ENCODE measurements at regions not wholly inside any gene's neighbourhood (a gene's known extent, or its start where the extent isn't known, plus 50 kb on each side); places are given as distances from the start of the nearest gene placed in this dataset.
A peak's percentile ranks its signal among the peaks of the same experiment; 100 is the strongest.

- no peak overlapping the region for H3K27ac Mint-ChIP-seq
- no peaks in the 10 kb centered on the region for H3K4me1 Mint-ChIP-seq
- H3K36me3 Mint-ChIP-seq, result peaks cover 9% of the 10 kb centered on the region
- peaks cover 0 to 5% (median 0%) of the 10 kb centered on the region in 3 donors for H3K9me3 Mint-ChIP-seq
- H3K27me3 Mint-ChIP-seq, result peaks cover 1% of the 10 kb centered on the region
- no peak overlapping the region for H3K4me3 Mint-ChIP-seq
These were observed 386.7 kb downstream of the BRD1 start for GRCh38 chr22:49440931-49441330.

GRCh38 chr22:49439373-49439772, 388.3 kb downstream of the BRD1 start:
- Mint-ChIP-seq H3K36me3 (peaks cover 7% of the 10 kb centered on the region), H3K4me1 (no peaks in the 10 kb centered on the region), H3K27me3 (peaks cover 2% of the 10 kb centered on the region), H3K4me3 (peak overlapping the region in 1 of 4 donors; percentile 47), H3K27ac (no peak overlapping the region), H3K9me3 (peaks cover 0 to 5% (median 0%) of the 10 kb centered on the region in 3 donors)

GRCh38 chr22:49437956-49438355, 389.7 kb downstream of the BRD1 start:
- no peak overlapping the region for H3K27ac Mint-ChIP-seq
- peaks cover 2% of the 10 kb centered on the region for H3K27me3 Mint-ChIP-seq
- no peak overlapping the region for H3K4me3 Mint-ChIP-seq
- peaks cover 7% of the 10 kb centered on the region for H3K36me3 Mint-ChIP-seq
- H3K9me3 Mint-ChIP-seq, result peaks cover 0 to 5% (median 0%) of the 10 kb centered on the region in 3 donors
- H3K4me1 Mint-ChIP-seq, result no peaks in the 10 kb centered on the region

DNA sequence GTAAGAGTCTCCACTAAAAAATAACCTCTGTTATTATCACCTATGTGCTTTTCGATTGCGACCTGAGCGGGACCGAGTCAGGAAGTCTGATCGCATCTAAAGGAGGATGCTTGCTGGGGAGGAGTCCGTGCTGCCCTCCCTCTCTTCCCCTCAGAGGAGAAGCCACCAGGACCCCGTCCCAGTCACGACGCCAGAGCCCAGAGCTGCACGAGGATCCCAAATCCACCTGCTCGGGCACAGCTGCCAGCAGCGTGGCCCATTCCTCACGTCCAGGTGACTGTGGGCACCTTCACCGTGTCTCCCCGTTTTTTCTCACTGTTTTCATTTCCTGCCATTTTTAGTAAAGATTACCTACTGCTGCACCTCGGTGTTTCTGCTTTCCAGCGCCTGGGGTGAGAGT, 390.3 kb downstream of the BRD1 start:
- Mint-ChIP-seq H3K4me1 (no peaks in the 10 kb centered on the region), H3K4me3 (no peak overlapping the region), H3K27ac (no peak overlapping the region), H3K9me3 (peaks cover 0 to 4% (median 0%) of the 10 kb centered on the region in 3 donors), H3K36me3 (peaks cover 7% of the 10 kb centered on the region), H3K27me3 (peaks cover 2% of the 10 kb centered on the region)

- peaks cover 5% of the 10 kb centered on the region for H3K36me3 Mint-ChIP-seq
- H3K4me1 Mint-ChIP-seq, result no peaks in the 10 kb centered on the region
- H3K27ac Mint-ChIP-seq, result no peak overlapping the region
- H3K9me3 Mint-ChIP-seq, result peaks cover 0 to 3% (median 0%) of the 10 kb centered on the region in 3 donors
- no peak overlapping the region for H3K4me3 Mint-ChIP-seq
- H3K27me3 Mint-ChIP-seq, result peaks cover 6% of the 10 kb centered on the region
These were observed 391.6 kb downstream of the BRD1 start for GRCh38 chr22:49436056-49436455.

DNA sequence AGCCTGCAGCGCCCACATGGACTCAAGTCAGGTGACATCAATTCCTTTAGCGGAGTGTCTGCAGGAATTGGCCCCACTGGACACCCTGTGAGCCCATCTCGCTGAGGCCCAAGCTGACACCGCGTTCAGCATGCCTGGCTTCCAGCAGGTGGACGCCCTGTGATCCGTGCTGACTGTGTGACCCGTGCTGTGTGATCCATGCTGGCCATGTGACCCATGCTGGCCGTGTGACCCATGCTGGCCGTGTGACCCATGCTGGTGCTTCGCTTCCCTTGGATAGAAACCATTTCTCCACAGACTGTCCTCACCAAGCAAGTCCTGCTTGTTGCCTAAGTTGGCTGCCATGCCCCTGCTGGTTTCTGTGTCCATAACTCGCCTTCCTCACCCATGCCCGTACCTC, 392.1 kb downstream of the BRD1 start:
- Mint-ChIP-seq H3K4me3 (no peak overlapping the region), H3K4me1 (no peaks in the 10 kb centered on the region), H3K27me3 (peaks cover 6% of the 10 kb centered on the region), H3K27ac (no peak overlapping the region), H3K9me3 (peaks cover 0 to 3% (median 0%) of the 10 kb centered on the region in 3 donors), H3K36me3 (peaks cover 5% of the 10 kb centered on the region)

DNA sequence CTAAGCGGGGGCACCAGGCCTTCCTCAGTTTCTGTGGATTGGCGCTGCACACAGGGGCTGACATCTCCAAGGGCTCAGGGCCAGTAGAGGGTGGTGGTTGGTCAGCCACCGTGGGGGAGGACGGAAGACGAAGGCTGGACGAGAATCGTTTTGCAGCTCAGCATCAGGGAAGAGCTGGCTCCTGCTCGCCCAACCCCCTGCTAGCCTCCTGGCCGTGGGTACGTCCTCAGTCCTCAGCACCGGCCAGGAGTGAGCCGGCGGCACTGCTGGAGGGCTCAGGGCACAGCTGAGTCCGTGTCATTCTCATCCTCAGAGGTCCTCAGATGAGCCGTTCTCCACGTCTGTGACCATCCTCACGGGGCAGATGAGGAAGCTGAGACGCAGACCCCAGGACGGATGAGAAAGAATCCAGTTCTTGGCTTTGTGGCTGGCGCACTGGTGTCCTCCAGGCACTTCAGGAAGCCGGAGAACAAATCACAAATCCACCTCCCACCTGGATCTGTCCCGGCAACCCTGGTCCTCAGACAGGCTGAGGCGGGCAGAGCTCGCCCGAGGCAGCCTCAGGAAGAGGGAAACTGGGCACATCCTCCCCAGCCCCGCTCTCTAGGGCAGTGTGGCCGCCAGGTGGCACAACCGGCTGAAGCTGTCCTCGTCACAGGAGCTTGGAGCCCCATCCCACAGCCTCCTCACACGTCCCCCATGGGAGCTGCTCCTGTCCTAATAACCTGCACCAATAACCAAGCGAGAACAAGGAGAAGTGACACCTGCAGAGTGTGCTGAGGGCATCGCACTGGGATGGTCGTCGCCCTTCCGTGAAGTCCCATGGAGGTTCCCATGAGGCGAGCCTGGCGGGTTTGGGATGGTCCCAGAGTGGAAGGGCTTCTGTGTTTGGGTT, 393.7 kb downstream of the BRD1 start:
- Mint-ChIP-seq H3K4me1 (no peaks in the 10 kb centered on the region), H3K36me3 (no peaks in the 10 kb centered on the region), H3K27ac (no peak overlapping the region), H3K4me3 (no peak overlapping the region), H3K27me3 (peaks cover 6% of the 10 kb centered on the region), H3K9me3 (peaks cover 0 to 3% (median 0%) of the 10 kb centered on the region in 3 donors)

DNA sequence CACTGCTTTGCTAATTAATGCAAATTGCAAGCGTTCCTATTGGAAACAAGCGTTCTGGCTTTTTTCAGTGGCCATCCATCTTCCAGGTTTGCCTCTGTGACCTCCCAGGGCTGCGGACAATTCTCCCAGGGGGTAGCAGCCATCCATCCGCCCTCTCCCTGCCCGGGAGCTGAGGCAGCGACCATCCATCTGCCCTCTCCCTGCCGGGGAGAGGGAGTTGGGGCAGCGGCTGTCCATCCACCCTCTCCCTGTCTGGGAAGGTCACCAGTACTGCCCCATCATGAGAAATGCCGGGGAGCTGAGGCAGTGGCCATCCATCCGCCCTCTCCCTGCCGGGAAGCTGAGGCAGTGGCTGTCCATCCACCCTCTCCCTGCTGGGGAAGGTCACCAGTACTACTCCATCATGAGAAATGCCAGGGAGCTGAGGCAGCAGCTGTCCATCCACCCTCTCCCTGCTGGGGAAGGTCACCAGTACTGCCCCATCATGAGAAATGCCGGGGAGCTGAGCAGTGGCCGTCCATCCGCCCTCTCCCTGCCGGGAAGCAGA, 394.7 kb downstream of the BRD1 start:
- Mint-ChIP-seq H3K4me3 (no peak overlapping the region), H3K9me3 (peaks cover 0 to 3% (median 0%) of the 10 kb centered on the region in 3 donors), H3K27me3 (peaks cover 6% of the 10 kb centered on the region), H3K36me3 (no peaks in the 10 kb centered on the region), H3K4me1 (no peaks in the 10 kb centered on the region), H3K27ac (no peak overlapping the region)

- H3K27me3 Mint-ChIP-seq, result peaks cover 6% of the 10 kb centered on the region
- H3K27ac Mint-ChIP-seq, result peak overlapping the region in 1 of 3 donors; percentile 67
- H3K36me3 Mint-ChIP-seq, result peaks cover 2% of the 10 kb centered on the region
- H3K9me3 Mint-ChIP-seq, result peaks cover 0 to 3% (median 0%) of the 10 kb centered on the region in 3 donors
- no peaks in the 10 kb centered on the region for H3K4me1 Mint-ChIP-seq
- H3K4me3 Mint-ChIP-seq, result no peak overlapping the region
These were observed 395.3 kb downstream of the BRD1 start for GRCh38 chr22:49432211-49432896.

DNA sequence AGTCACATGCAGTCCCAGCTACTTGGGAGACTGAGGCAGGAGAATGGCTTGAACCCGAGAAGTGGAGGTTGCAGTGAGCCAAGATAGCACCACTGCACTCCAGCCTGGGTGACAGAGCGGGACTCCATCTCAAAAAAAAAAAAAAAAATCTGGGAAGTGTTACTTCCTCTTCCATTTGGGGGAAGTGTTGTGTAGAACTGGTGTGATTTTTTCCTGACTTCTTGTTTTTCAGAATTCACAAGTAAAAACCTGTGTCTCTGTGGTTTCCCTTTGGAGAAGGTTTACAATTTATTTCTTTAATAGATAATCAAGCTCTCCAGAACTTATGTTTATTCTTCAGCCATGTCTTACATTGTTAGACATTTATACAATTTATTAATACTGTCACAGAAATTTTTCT, 396.1 kb downstream of the BRD1 start:
- no peak overlapping the region for H3K4me3 Mint-ChIP-seq
- no peak overlapping the region for H3K27ac Mint-ChIP-seq
- peaks cover 6% of the 10 kb centered on the region for H3K27me3 Mint-ChIP-seq
- no peaks in the 10 kb centered on the region for H3K4me1 Mint-ChIP-seq
- peaks cover 2% of the 10 kb centered on the region for H3K36me3 Mint-ChIP-seq
- H3K9me3 Mint-ChIP-seq, result peaks cover 0 to 2% (median 0%) of the 10 kb centered on the region in 3 donors

DNA sequence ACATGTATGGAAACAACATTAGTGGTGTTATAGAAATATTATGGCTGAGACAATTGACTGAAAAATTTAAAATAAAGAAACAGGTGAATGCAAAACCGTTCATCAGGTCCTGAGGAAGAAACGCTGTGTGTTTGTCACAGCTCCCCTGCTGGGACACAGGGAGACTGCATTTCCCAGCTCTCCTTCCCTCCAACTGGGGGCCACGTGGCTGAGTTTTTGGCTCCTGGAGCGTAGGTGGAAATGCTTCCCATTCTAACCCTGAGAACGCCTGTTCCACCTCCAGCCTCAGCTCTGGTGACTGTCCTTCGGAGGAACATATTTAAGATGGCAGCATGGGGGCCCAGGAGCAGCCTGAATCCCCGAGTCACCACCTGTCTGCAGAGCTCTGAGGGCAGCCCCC, 398.6 kb downstream of the BRD1 start:
- H3K4me1 Mint-ChIP-seq, result no peaks in the 10 kb centered on the region
- H3K27me3 Mint-ChIP-seq, result peaks cover 4% of the 10 kb centered on the region
- H3K27ac Mint-ChIP-seq, result no peak overlapping the region
- H3K36me3 Mint-ChIP-seq, result peaks cover 2% of the 10 kb centered on the region
- no peak overlapping the region for H3K4me3 Mint-ChIP-seq
- H3K9me3 Mint-ChIP-seq, result peaks cover 0 to 3% (median 0%) of the 10 kb centered on the region in 3 donors

- Mint-ChIP-seq H3K9me3 (peaks cover 0 to 6% (median 0%) of the 10 kb centered on the region in 3 donors), H3K4me1 (no peaks in the 10 kb centered on the region), H3K27me3 (peaks cover 4% of the 10 kb centered on the region), H3K4me3 (no peak overlapping the region), H3K36me3 (peaks cover 2% of the 10 kb centered on the region), H3K27ac (peak overlapping the region in 1 of 3 donors; percentile 63)
These were observed 399.7 kb downstream of the BRD1 start for GRCh38 chr22:49427941-49428340.

- no peak overlapping the region for H3K27ac Mint-ChIP-seq
- H3K4me1 Mint-ChIP-seq, result no peaks in the 10 kb centered on the region
- H3K27me3 Mint-ChIP-seq, result peaks cover 4% of the 10 kb centered on the region
- no peak overlapping the region for H3K4me3 Mint-ChIP-seq
- H3K36me3 Mint-ChIP-seq, result peaks cover 2% of the 10 kb centered on the region
- H3K9me3 Mint-ChIP-seq, result peaks cover 0 to 6% (median 0%) of the 10 kb centered on the region in 3 donors
These were observed 400.3 kb downstream of the BRD1 start for GRCh38 chr22:49427341-49427740.

GRCh38 chr22:49426618-49427266, 400.9 kb downstream of the BRD1 start:
- no peak overlapping the region for H3K4me3 Mint-ChIP-seq
- H3K36me3 Mint-ChIP-seq, result peaks cover 2% of the 10 kb centered on the region
- peaks cover 0 to 6% (median 0%) of the 10 kb centered on the region in 3 donors for H3K9me3 Mint-ChIP-seq
- H3K27ac Mint-ChIP-seq, result no peak overlapping the region
- no peaks in the 10 kb centered on the region for H3K4me1 Mint-ChIP-seq
- peaks cover 2% of the 10 kb centered on the region for H3K27me3 Mint-ChIP-seq

DNA sequence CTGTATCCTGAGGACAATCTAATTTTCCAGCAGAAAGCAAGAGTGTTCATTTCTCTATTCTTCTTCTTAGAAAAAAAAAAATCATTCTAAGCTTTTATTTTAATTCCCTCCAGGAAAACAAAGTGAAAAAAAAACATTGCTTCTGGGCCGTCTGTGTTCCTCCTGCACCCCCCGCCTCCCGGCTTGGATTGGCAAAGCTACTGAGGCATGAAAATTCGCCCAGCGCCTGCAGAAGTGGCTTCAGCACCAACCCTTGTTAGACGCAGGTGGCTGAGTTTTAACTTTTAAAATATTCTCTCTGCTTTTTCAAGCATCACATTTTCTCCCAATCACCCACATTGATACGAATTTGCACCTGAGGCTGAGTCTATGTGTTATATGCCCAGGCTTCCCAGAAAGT, 401.6 kb downstream of the BRD1 start:
- H3K4me1 Mint-ChIP-seq, result no peaks in the 10 kb centered on the region
- H3K27me3 Mint-ChIP-seq, result no peaks in the 10 kb centered on the region
- no peak overlapping the region for H3K4me3 Mint-ChIP-seq
- no peak overlapping the region for H3K27ac Mint-ChIP-seq
- H3K9me3 Mint-ChIP-seq, result peaks cover 0 to 7% (median under 1%) of the 10 kb centered on the region in 3 donors
- peaks cover 2% of the 10 kb centered on the region for H3K36me3 Mint-ChIP-seq
